GM18951 (cell line): ENCODE measurements at regions not wholly inside any gene's neighbourhood (a gene's known extent, or its start where the extent isn't known, plus 50 kb on each side); places are given as distances from the start of the nearest gene placed in this dataset.

Experiments
- POLR2A ChIP-seq: IDR thresholded peaks from 4 replicates; pipeline ENCODE4 v1.6.1; 2011; ENCODE audit warnings: mild to moderate bottlenecking; ENCODE audit not compliant: insufficient read length, insufficient read depth; ENCODE audit errors: extremely low read depth
- in situ Hi-C: fragments of 300-500 bp; cut with MboI; formaldehyde crosslinking; loops from one replicate; pipeline ENCODE4 v1.12.0; 2022; ENCODE audit warnings: low sequenced_read_pairs, mixed read lengths, inconsistent platforms; ENCODE audit not compliant: unreplicated experiment

DNA sequence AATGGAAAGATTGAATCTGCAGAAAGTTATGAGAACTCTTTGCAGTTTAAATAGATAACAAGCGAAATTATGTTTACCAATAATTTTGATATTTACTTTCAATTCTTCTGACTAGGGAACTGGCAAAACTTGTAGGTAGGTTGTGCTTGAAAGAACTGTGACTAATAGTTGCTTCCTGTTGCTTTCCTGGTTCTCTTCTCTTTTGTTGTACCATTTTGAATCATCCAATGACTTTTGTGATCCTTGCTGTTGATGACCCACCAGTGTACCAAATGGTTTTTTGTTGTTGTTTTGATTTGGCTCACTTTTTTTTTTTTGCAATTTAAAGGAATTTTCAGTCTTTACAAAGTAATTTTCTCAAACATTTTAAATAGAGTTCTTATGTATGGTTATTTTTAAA is 64.9 kb upstream of the DCBLD2 start:
- TF ChIP-seq POLR2A, result no peak
- in situ Hi-C loops, result no loop called here

- in situ Hi-C loops, result no loop called here
- TF ChIP-seq POLR2A, result no peak
Observed at GRCh38 chr3:98964784-98965183, 63.3 kb upstream of the DCBLD2 start.

- in situ Hi-C loops, result no loop called here
- TF ChIP-seq POLR2A, result no peak
Observed at GRCh38 chr3:98963546-98963945, 62.1 kb upstream of the DCBLD2 start.

DNA sequence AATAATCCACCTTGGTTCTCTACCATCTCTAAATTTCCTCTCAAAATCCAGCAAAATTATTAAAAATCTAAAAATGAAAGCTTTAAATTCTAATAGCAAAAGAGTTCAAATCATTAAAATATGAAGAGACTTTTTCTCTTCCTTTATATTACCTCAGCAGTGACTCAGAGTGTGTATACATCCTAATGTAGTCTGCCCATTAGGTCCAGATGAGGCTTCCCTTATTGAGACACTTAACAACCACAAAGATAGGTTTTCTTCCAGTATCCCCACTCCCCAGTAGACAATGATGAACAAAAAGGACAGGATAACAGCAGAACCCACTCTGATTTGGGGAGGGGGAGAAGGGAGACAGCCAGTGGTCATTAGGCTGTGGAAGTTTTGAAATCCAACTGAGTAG is 61.5 kb upstream of the DCBLD2 start:
- no peak for TF ChIP-seq POLR2A
- in situ Hi-C loops, result no loop called here

DNA sequence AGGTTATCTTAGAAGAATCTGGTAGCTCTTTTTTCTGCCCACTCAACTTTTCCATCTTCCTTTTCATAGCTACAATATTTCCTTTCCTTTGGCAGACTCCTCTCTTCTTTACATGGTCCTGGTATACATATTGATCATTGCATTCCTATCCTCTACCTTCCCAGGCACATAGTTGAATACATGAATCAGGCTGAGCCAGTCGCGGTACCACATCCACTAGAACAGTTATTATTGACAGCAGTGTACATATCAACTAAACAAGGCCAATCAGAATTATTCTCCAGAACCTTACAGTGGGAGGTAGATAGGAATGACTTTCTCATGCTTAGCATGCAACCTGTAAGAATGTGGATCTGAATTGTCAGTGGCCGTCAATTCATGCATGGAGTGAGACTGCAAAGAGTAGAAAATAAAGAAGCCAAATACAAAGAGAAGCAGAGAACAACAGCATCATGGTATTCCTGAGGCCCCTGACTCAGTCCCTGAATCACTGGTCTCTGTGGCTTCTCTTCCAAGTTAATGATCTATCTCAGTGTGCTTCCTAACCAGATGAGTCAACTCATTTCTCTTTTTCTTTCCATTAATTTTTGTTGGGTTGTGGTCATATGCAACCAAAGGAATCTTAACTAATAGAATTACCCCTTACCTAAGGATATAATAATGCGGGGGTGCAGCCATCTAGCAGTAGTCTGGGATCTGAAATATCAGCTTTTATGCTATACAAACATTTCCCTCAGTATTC is 60.9 kb upstream of the DCBLD2 start:
- TF ChIP-seq POLR2A, result no peak
- in situ Hi-C loops, result no loop called here

DNA sequence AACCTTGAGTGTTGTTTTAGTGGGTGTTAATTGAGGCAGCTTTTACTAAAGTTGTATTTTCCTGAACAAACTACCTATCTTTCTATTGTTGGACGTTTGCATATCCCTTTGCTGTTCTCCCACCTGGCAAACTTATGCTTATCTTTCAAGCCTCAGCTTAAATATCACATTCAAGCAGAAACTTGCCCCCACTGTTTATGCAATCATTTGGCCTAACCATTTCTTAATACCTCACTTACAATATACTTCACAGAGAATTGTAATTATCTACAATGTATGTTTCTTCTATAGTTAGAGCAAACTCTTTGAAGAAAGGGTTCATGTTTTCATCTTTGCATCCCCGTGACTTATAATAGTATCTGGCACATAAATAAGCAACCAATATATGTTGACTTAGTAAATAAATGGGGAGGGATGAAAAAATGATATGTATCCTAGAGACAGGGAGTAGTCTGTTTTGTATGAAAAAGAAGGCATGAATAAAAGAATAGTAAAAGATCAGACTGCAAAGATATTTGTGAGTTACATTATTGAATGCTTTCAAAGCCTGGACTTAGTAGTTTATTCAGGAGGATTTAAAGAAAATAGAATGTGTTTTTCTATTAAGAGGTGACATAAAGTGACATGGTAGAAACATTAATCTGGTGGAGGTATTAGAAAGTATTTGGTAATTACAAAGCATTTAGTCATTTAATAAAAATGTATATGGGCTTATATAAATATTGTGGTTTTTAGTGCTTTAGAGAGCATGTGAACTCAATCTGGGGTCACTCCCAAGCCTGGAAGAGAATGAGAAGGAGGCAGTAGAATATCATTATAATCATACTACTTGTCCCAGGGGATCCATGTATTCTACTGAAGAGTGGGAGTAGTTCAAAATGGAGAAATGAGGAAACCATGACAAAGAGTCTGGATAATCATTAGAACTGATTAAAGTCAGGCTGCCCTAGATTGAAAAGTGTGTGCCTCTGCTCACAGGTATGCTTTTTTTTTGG is 60.0 kb upstream of the DCBLD2 start:
- no peak for TF ChIP-seq POLR2A
- in situ Hi-C loops, result no loop called here

DNA sequence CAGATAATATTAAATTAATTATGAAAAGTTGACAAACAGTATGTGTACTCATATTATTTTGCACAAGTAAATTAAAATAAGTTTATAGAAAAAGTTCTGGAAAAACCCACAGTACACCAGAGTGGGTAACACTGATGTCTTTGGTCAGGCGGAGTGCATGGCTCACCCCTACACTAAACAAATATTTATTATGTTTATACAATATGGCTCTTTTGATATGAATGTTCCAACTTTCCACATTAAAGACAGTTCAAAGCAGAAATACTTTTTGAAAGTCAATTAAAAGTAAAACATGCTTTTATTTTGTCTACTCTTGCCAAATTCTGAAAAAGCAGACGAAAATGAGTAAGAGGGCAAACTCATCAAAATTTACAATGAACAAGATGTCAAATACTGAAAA is 56.2 kb upstream of the DCBLD2 start:
- TF ChIP-seq POLR2A, result no peak
- in situ Hi-C loops, result no loop called here

- in situ Hi-C loops, result no loop called here
- no peak for TF ChIP-seq POLR2A
Observed at GRCh38 chr3:98956008-98956407, 54.5 kb upstream of the DCBLD2 start.

- TF ChIP-seq POLR2A, result no peak
- in situ Hi-C loops, result no loop called here
Observed at GRCh38 chr3:98954791-98955604, 53.5 kb upstream of the DCBLD2 start.

GRCh38 chr3:98954242-98954641 is 52.7 kb upstream of the DCBLD2 start:
- in situ Hi-C loops, result no loop called here
- TF ChIP-seq POLR2A, result no peak

- TF ChIP-seq POLR2A, result no peak
- in situ Hi-C loops, result no loop called here
Observed at GRCh38 chr3:98952404-98952803, 50.9 kb upstream of the DCBLD2 start.
